ENCODE measurements at regions not wholly inside any gene's neighbourhood (a gene's known extent, or its start where the extent isn't known, plus 50 kb on each side); places are given as distances from the start of the nearest gene placed in this dataset.

- DNase-seq (ENCODE audit: extremely low read depth, low read depth): no peak
- TF ChIP-seq, protein P1, sequence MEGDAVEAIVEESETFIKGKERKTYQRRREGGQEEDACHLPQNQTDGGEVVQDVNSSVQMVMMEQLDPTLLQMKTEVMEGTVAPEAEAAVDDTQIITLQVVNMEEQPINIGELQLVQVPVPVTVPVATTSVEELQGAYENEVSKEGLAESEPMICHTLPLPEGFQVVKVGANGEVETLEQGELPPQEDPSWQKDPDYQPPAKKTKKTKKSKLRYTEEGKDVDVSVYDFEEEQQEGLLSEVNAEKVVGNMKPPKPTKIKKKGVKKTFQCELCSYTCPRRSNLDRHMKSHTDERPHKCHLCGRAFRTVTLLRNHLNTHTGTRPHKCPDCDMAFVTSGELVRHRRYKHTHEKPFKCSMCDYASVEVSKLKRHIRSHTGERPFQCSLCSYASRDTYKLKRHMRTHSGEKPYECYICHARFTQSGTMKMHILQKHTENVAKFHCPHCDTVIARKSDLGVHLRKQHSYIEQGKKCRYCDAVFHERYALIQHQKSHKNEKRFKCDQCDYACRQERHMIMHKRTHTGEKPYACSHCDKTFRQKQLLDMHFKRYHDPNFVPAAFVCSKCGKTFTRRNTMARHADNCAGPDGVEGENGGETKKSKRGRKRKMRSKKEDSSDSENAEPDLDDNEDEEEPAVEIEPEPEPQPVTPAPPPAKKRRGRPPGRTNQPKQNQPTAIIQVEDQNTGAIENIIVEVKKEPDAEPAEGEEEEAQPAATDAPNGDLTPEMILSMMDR (IDR thresholded peaks at IDR 0.05; ENCODE audit: low read depth, low read length, missing control alignments): no peak
- H3K4me3 ChIP-seq (replicated peaks; ENCODE audit: low read depth, low read length): no peak overlapping the region
Measured at GRCh38 chr22:48315439-48316256, 1512.0 kb downstream of the BRD1 start.

GRCh38 chr22:48314073-48314472, 1513.6 kb downstream of the BRD1 start:
- TF ChIP-seq, protein P1 (IDR thresholded peaks at IDR 0.05; ENCODE audit: low read depth, low read length, missing control alignments): no peak
- DNase-seq (ENCODE audit: extremely low read depth, low read depth): no peak
- H3K4me3 ChIP-seq (replicated peaks; ENCODE audit: low read depth, low read length): no peak overlapping the region

DNA sequence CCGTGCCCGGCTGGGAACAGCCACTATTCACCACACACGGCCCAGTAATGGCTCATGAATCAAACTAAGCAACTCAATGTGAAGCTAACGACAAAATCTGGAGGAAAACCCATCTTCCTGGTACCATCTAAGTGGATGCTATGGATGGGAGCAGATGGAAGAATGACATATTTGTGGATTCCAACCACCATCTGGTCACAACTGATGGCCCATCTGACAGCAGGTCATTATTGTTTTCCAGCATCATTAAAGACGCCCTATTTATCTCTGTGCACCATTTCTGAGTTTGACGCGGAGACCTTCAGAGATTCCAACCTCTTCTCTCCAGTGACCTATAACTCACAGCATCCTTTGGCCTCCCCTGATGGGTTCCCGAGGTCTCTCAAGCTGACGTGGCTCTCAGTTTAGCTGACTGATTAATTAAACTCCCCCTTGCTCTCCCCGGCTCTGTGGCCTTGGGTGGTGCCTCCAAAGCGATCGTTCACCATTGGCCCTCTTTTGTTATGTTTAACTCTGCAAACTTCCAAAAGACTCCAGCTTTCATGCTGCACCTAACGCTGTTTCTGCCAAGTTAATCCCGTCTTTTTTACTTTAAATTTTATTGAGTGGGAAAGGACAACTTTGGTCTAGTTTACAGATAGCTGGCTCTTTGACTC, 1514.4 kb downstream of the BRD1 start:
- no peak for DNase-seq (ENCODE audit: extremely low read depth, low read depth)
- TF ChIP-seq, protein P1 (IDR thresholded peaks at IDR 0.05; ENCODE audit: low read depth, low read length, missing control alignments): no peak
- no peak overlapping the region for H3K4me3 ChIP-seq (replicated peaks; ENCODE audit: low read depth, low read length)

- H3K4me3 ChIP-seq (replicated peaks; ENCODE audit: low read depth, low read length): no peak overlapping the region
- TF ChIP-seq, protein P1 (IDR thresholded peaks at IDR 0.05; ENCODE audit: low read depth, low read length, missing control alignments): no peak
- DNase-seq (ENCODE audit: extremely low read depth, low read depth): no peak
Measured at GRCh38 chr22:48310740-48311139, 1516.9 kb downstream of the BRD1 start.

DNA sequence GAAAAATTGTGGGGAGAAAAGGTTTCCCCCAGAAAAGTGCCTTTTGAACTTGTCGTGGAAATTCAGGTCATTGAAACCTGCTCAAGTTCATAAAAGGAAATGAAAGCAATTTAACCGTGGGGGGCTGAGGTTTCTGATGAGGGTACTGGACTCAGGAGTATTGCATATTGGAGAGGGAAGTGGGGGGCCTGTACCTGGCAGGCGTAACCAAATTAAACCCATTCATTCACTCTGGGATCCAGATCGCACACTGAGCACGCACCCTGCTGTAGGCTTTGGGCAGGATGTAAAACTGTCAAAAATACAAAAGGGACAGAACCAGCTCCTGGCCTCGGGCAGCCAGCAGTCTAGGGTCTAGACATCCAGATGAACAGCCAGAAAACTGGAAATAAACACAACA, 1517.4 kb downstream of the BRD1 start:
- H3K4me3 ChIP-seq (replicated peaks; ENCODE audit: low read depth, low read length): no peak overlapping the region
- DNase-seq (ENCODE audit: extremely low read depth, low read depth): no peak
- TF ChIP-seq, protein P1 (IDR thresholded peaks at IDR 0.05; ENCODE audit: low read depth, low read length, missing control alignments): no peak

DNA sequence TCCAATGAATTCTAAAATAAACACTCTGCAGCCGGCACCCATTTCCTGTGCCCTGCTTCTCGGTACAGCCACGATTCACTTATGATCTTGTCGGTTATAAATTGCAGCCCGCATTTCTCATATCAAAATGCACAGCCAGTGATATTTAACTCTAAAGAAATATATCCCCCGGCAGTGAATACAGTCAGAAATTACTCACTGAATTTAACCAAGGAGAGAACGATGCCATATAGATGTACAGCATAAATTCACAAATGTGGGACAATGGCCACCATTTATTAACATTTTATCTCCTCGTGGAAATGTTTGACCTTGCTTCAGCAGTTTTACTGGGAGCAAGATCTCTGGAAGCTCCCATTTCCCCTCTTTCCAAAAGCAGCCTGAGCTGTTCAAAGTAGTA, 1517.8 kb downstream of the BRD1 start:
- DNase-seq (ENCODE audit: extremely low read depth, low read depth): no peak
- H3K4me3 ChIP-seq (replicated peaks; ENCODE audit: low read depth, low read length): no peak overlapping the region
- TF ChIP-seq, protein P1 (IDR thresholded peaks at IDR 0.05; ENCODE audit: low read depth, low read length, missing control alignments): no peak
